ENCODE measurements at regions not wholly inside any gene's neighbourhood (a gene's known extent, or its start where the extent isn't known, plus 50 kb on each side); places are given as distances from the start of the nearest gene placed in this dataset.

DNA sequence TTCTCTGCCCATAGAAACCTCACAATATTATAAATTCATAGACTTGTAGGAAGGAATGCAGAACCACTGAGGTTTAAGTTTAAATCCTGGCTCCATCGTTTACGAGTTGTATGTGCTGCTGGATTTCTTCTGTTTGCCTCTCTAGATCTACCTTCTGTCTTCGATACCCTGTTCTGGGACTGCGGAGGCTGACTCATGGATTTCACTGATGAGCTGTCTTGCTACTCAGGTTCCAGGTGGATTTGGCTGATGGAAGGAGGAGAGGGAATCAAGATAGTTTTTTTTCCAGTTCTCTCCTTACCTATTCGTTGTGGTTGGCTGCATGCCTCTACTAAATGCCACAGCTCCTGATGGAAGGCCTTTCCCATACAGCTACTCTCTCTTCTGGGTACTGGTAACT lies 375.8 kb downstream of the REEP3 start:
- no peak overlapping the region for H3K4me3 ChIP-seq (ENCODE audit: control insufficient read depth, low read depth, low read length)
- TF ChIP-seq, protein P1, sequence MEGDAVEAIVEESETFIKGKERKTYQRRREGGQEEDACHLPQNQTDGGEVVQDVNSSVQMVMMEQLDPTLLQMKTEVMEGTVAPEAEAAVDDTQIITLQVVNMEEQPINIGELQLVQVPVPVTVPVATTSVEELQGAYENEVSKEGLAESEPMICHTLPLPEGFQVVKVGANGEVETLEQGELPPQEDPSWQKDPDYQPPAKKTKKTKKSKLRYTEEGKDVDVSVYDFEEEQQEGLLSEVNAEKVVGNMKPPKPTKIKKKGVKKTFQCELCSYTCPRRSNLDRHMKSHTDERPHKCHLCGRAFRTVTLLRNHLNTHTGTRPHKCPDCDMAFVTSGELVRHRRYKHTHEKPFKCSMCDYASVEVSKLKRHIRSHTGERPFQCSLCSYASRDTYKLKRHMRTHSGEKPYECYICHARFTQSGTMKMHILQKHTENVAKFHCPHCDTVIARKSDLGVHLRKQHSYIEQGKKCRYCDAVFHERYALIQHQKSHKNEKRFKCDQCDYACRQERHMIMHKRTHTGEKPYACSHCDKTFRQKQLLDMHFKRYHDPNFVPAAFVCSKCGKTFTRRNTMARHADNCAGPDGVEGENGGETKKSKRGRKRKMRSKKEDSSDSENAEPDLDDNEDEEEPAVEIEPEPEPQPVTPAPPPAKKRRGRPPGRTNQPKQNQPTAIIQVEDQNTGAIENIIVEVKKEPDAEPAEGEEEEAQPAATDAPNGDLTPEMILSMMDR (IDR thresholded peaks at IDR 0.05; ENCODE audit: control insufficient read depth, insufficient read depth, low read depth, low read length, missing control alignments) = no peak
- DNase-seq (ENCODE audit: low read depth) = no peak

- DNase-seq (ENCODE audit: low read depth) = no peak
- TF ChIP-seq, protein P1 (IDR thresholded peaks at IDR 0.05; ENCODE audit: control insufficient read depth, insufficient read depth, low read depth, low read length, missing control alignments) = no peak
- H3K4me3 ChIP-seq (ENCODE audit: control insufficient read depth, low read depth, low read length) = no peak overlapping the region
These were observed 378.6 kb downstream of the REEP3 start for GRCh38 chr10:63899673-63900300.

DNA sequence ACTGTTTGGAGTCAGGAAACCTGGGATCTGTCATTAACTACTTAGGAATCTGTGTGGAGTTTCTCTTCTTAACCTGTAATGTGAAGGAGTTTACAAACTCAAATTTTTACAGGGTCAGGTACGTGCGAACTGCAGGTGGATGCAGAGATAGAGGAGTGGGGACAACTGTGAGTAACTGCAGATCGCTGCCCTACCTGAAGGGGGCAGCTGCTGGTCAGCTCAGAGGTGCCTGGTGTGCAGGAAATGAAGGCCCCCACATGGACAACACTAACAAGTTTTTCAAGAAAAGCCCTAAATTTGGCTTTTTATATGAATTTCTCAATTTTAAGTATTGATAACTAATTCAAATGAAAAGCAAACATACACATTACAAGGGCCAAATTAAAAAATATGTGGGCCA lies 380.0 kb downstream of the REEP3 start:
- TF ChIP-seq, protein P1 (IDR thresholded peaks at IDR 0.05; ENCODE audit: control insufficient read depth, insufficient read depth, low read depth, low read length, missing control alignments) = peak; percentile 19
- no peak for DNase-seq (ENCODE audit: low read depth)
- H3K4me3 ChIP-seq (ENCODE audit: control insufficient read depth, low read depth, low read length) = no peak overlapping the region

DNA sequence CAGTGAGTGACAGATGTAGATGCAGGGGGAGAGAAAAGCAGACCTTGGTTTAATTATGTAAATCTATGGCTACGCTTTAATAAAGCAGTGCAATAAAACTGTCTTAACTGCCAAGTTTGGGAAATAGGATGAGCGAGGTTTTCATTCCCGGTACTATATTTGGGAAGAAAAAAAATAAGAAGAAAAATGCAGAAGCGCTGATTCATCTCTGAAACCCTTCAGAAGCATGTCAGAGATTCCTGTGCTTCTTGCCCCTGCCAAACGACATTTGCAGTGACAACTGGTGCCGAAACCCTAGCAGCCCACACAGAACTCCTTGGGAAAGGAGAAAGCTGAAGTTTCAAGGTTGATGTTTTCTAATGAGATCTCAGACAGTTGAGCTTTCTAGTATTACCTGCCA lies 380.7 kb downstream of the REEP3 start:
- H3K4me3 ChIP-seq (ENCODE audit: control insufficient read depth, low read depth, low read length) = no peak overlapping the region
- DNase-seq (ENCODE audit: low read depth) = no peak
- TF ChIP-seq, protein P1 (IDR thresholded peaks at IDR 0.05; ENCODE audit: control insufficient read depth, insufficient read depth, low read depth, low read length, missing control alignments) = no peak

DNA sequence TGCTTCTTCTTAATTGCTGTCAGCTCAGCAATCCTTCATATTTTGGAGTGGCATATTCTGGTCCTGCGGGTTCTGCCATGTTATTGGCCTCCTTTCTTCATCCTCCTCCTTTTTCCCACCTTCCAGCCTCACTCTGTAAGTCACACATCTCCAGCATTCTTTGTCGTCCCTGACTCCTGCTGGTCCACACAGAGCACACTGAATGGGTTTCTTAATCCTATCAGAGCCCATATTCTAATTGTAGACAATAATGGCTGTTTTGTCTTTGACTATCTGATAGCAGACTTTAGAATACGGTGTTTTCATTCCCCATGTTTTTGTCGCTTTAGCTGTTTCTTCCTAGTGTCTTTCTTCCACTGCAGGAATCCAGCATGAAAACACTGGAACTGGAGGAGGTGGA lies 389.6 kb downstream of the REEP3 start:
- no peak overlapping the region for H3K4me3 ChIP-seq (ENCODE audit: control insufficient read depth, low read depth, low read length)
- TF ChIP-seq, protein P1 (IDR thresholded peaks at IDR 0.05; ENCODE audit: control insufficient read depth, insufficient read depth, low read depth, low read length, missing control alignments) = no peak
- no peak for DNase-seq (ENCODE audit: low read depth)

GRCh38 chr10:63915240-63915639 lies 394.0 kb downstream of the REEP3 start:
- TF ChIP-seq, protein P1 (IDR thresholded peaks at IDR 0.05; ENCODE audit: control insufficient read depth, insufficient read depth, low read depth, low read length, missing control alignments) = no peak
- H3K4me3 ChIP-seq (ENCODE audit: control insufficient read depth, low read depth, low read length) = no peak overlapping the region
- DNase-seq (ENCODE audit: low read depth) = no peak

Measured in AG09309 (cell line).